ENCODE measurements at regions not wholly inside any gene's neighbourhood (a gene's known extent, or its start where the extent isn't known, plus 50 kb on each side); places are given as distances from the start of the nearest gene placed in this dataset.

- Histone ChIP-seq H3K9me3 (no peaks in the 10 kb centered on the region), H3K4me1 (no peaks in the 10 kb centered on the region), H3K27me3 (no peaks in the 10 kb centered on the region), H3K4me3 (no peak overlapping the region), H3K36me3 (no peaks in the 10 kb centered on the region), H3K27ac (no peak overlapping the region)
- in situ Hi-C loops (cut with MboI; ENCODE audit: low sequenced_read_pairs in 4 of 4) (no loop called here), intact Hi-C loops (cut with DNase I; ENCODE audit: low total_unique reads) (no loop called here)
- no peak for ATAC-seq
- TF ChIP-seq CTCF (IDR thresholded peaks at IDR 0.05 in 4 of 5, conservative IDR thresholded peaks at IDR 0.05 in 1 of 5) (no peak), POLR2A (IDR thresholded peaks at IDR 0.05) (no peak)
- no peak for DNase-seq
Observed at GRCh38 chr11:96948066-96948465, 558.3 kb downstream of the JRKL start.

GRCh38 chr11:96949464-96949863 lies 559.7 kb downstream of the JRKL start:
- in situ Hi-C loops (cut with MboI; ENCODE audit: low sequenced_read_pairs in 4 of 4): no loop called here
- TF ChIP-seq POLR2A (IDR thresholded peaks at IDR 0.05) (no peak), CTCF (IDR thresholded peaks at IDR 0.05 in 4 of 5, conservative IDR thresholded peaks at IDR 0.05 in 1 of 5) (no peak)
- H3K4me1 ChIP-seq: no peaks in the 10 kb centered on the region
- ATAC-seq: no peak
- no peaks in the 10 kb centered on the region for H3K27me3 ChIP-seq
- intact Hi-C loops (cut with DNase I; ENCODE audit: low total_unique reads): no loop called here
- DNase-seq: no peak
- H3K4me3 ChIP-seq: no peak overlapping the region
- H3K9me3 ChIP-seq: no peaks in the 10 kb centered on the region
- H3K27ac ChIP-seq: no peak overlapping the region
- H3K36me3 ChIP-seq: no peaks in the 10 kb centered on the region

GRCh38 chr11:96954587-96955242 lies 564.9 kb downstream of the JRKL start:
- DNase-seq: no peak
- H3K4me3 ChIP-seq: no peak overlapping the region
- no peaks in the 10 kb centered on the region for H3K4me1 ChIP-seq
- in situ Hi-C loops (cut with MboI; ENCODE audit: low sequenced_read_pairs in 4 of 4): no loop called here
- no peaks in the 10 kb centered on the region for H3K27me3 ChIP-seq
- H3K9me3 ChIP-seq: no peaks in the 10 kb centered on the region
- no peak for ATAC-seq
- intact Hi-C loops (cut with DNase I; ENCODE audit: low total_unique reads): no loop called here
- no peaks in the 10 kb centered on the region for H3K36me3 ChIP-seq
- no peak for TF ChIP-seq CTCF (IDR thresholded peaks at IDR 0.05 in 4 of 5, conservative IDR thresholded peaks at IDR 0.05 in 1 of 5)
- TF ChIP-seq POLR2A (IDR thresholded peaks at IDR 0.05): no peak
- H3K27ac ChIP-seq: no peak overlapping the region

- TF ChIP-seq CTCF (IDR thresholded peaks at IDR 0.05 in 4 of 5, conservative IDR thresholded peaks at IDR 0.05 in 1 of 5) (no peak), POLR2A (IDR thresholded peaks at IDR 0.05) (no peak)
- in situ Hi-C loops (cut with MboI; ENCODE audit: low sequenced_read_pairs in 4 of 4): no loop called here
- H3K4me1 ChIP-seq: no peaks in the 10 kb centered on the region
Observed at GRCh38 chr11:96960476-96960875, 570.7 kb downstream of the JRKL start.

GRCh38 chr11:96960926-96961325 lies 571.1 kb downstream of the JRKL start:
- Histone ChIP-seq H3K36me3 (no peaks in the 10 kb centered on the region), H3K4me1 (no peaks in the 10 kb centered on the region), H3K27me3 (no peaks in the 10 kb centered on the region), H3K4me3 (no peak overlapping the region), H3K27ac (no peak overlapping the region), H3K9me3 (no peaks in the 10 kb centered on the region)
- no peak for TF ChIP-seq CTCF (IDR thresholded peaks at IDR 0.05 in 4 of 5, conservative IDR thresholded peaks at IDR 0.05 in 1 of 5)
- TF ChIP-seq POLR2A (IDR thresholded peaks at IDR 0.05): no peak
- ATAC-seq (no peak), DNase-seq (no peak)
- intact Hi-C loops (cut with DNase I; ENCODE audit: low total_unique reads): no loop called here
- in situ Hi-C loops (cut with MboI; ENCODE audit: low sequenced_read_pairs in 4 of 4): no loop called here

More at GRCh38 chr11:96960476-96960875, 570.7 kb downstream of the JRKL start:
- Histone ChIP-seq H3K4me3 (no peak overlapping the region), H3K9me3 (no peaks in the 10 kb centered on the region), H3K27ac (no peak overlapping the region), H3K36me3 (no peaks in the 10 kb centered on the region), H3K27me3 (no peaks in the 10 kb centered on the region)
- ATAC-seq (no peak), DNase-seq (no peak)
- intact Hi-C loops (cut with DNase I; ENCODE audit: low total_unique reads): no loop called here

Data from gastrocnemius medialis (tissue), 4 donors.